HEK293 (cell line): ENCODE measurements at regions not wholly inside any gene's neighbourhood (a gene's known extent, or its start where the extent isn't known, plus 50 kb on each side); places are given as distances from the start of the nearest gene placed in this dataset.

Experiments used
- CTCF ChIA-PET: fragments of 350-600 bp; formaldehyde crosslinking; extraction: SDS; loops from one replicate; lab custom pipeline; 2021; ENCODE audit warnings: antibody characterized with exemption; lab: Yijun Ruan, JAX
- POLR2A ChIA-PET: fragments of 300-600 bp; formaldehyde crosslinking; extraction: SDS; loops from one replicate; lab custom pipeline; 2020; ENCODE audit warnings: antibody characterized with exemption, inconsistent platforms; lab: Yijun Ruan, JAX
- H3K27ac ChIP-seq: fragments of 200-500 bp; sonication (Bioruptor generic); 2 replicates; pipeline ENCODE4 v1.5.1; 2014; ENCODE audit warnings: low read depth, low read length, control low read depth, inconsistent platforms; ENCODE audit errors: extremely low read depth
- H3K36me3 ChIP-seq, 2 experiments: fragments of 200-500 bp in 1 of 2; sonication (Bioruptor generic) in 1 of 2; 1 replicate in 1 of 2; 2 replicates in 1 of 2; pipeline ENCODE4 v1.5.1; 2014 to 2017; ENCODE audit warnings: inconsistent platforms in 2 of 2, low read length in 2 of 2; ENCODE audit not compliant: control insufficient read depth in 2 of 2, insufficient read depth in 1 of 2
- H3K4me1 ChIP-seq: fragments of 200-500 bp; sonication (Bioruptor generic); 2 replicates; pipeline ENCODE4 v1.5.1; 2014; ENCODE audit warnings: mild to moderate bottlenecking, low read length, inconsistent platforms; ENCODE audit not compliant: control insufficient read depth, insufficient read depth
- H3K4me3 ChIP-seq: 2 replicates; pipeline ENCODE4 v1.5.1; 2011; ENCODE audit warnings: low read depth, mild to moderate bottlenecking, control low read depth, low read length, moderate library complexity
- H3K9me3 ChIP-seq: fragments of 200-500 bp; sonication (Bioruptor generic); 2 replicates; pipeline ENCODE4 v1.5.1; 2014; ENCODE audit warnings: low read depth, low read length, inconsistent platforms; ENCODE audit not compliant: control insufficient read depth, insufficient read depth
- BCL11B ChIP-seq: fragments of 450-650 bp; formaldehyde crosslinking; IDR thresholded peaks from 2 replicates; pipeline ENCODE4 v1.5.1; 2016; ENCODE audit warnings: low read depth, missing biosample characterization, missing genetic modification characterization
- HOXC10 ChIP-seq: sonication (generic); formaldehyde crosslinking; IDR thresholded peaks from 2 replicates; pipeline ENCODE4 v1.8.1; 2023; ENCODE audit warnings: mild to moderate bottlenecking, missing genetic modification reagents
- REPIN1 ChIP-seq: fragments of 450-650 bp; formaldehyde crosslinking; IDR thresholded peaks from 2 replicates; pipeline ENCODE4 v1.5.1; 2017; ENCODE audit warnings: missing biosample characterization, missing genetic modification characterization, low read depth
- SP7 ChIP-seq: fragments of 450-650 bp; formaldehyde crosslinking; IDR thresholded peaks from 2 replicates; pipeline ENCODE4 v1.5.1; 2016; ENCODE audit warnings: missing biosample characterization, missing genetic modification characterization
- ZBTB20 ChIP-seq: fragments of 450-650 bp; formaldehyde crosslinking; IDR thresholded peaks from 2 replicates; pipeline ENCODE4 v1.5.1; 2016; ENCODE audit warnings: missing biosample characterization, missing genetic modification characterization
- ZBTB6 ChIP-seq: fragments of 450-650 bp; formaldehyde crosslinking; IDR thresholded peaks from 2 replicates; pipeline ENCODE4 v1.5.1; 2017; ENCODE audit warnings: missing biosample characterization, missing genetic modification characterization
- ZNF112 ChIP-seq: fragments of 450-650 bp; formaldehyde crosslinking; IDR thresholded peaks from 2 replicates; pipeline ENCODE4 v1.5.0; 2017; ENCODE audit warnings: missing biosample characterization, missing genetic modification characterization
- ZNF138 ChIP-seq: fragments of 450-650 bp; formaldehyde crosslinking; IDR thresholded peaks from 2 replicates; pipeline ENCODE4 v1.5.1; 2016; ENCODE audit warnings: missing biosample characterization, missing genetic modification characterization, borderline replicate concordance
- ZNF211 ChIP-seq: fragments of 450-650 bp; formaldehyde crosslinking; IDR thresholded peaks from 2 replicates; pipeline ENCODE4 v1.5.1; 2016; ENCODE audit warnings: low read depth, missing biosample characterization, missing genetic modification characterization
- ZNF280D ChIP-seq: fragments of 450-650 bp; formaldehyde crosslinking; IDR thresholded peaks from 2 replicates; pipeline ENCODE4 v1.5.1; 2016; ENCODE audit warnings: missing biosample characterization, missing genetic modification characterization
- ZNF335 ChIP-seq: fragments of 450-650 bp; formaldehyde crosslinking; conservative IDR thresholded peaks from 2 replicates; pipeline ENCODE4 v1.5.1; 2016; ENCODE audit warnings: missing biosample characterization, missing genetic modification characterization
- ZNF426 ChIP-seq: fragments of 450-650 bp; formaldehyde crosslinking; IDR thresholded peaks from 2 replicates; pipeline ENCODE4 v1.5.1; 2017; ENCODE audit warnings: missing biosample characterization, missing genetic modification characterization, mild to moderate bottlenecking, inconsistent platforms, moderate library complexity
- ZNF48 ChIP-seq: fragments of 450-650 bp; formaldehyde crosslinking; IDR thresholded peaks from 2 replicates; pipeline ENCODE4 v1.5.1; 2016; ENCODE audit warnings: missing biosample characterization, missing genetic modification characterization
- ZNF629 ChIP-seq: fragments of 450-650 bp; formaldehyde crosslinking; IDR thresholded peaks from 2 replicates; pipeline ENCODE4 v1.5.1; 2017; ENCODE audit warnings: missing biosample characterization, missing genetic modification characterization
- ZNF639 ChIP-seq: fragments of 450-650 bp; formaldehyde crosslinking; IDR thresholded peaks from 2 replicates; pipeline ENCODE4 v1.5.1; 2016; ENCODE audit warnings: missing biosample characterization, missing genetic modification characterization
- ZNF654 ChIP-seq: fragments of 450-650 bp; formaldehyde crosslinking; IDR thresholded peaks from 2 replicates; pipeline ENCODE4 v1.5.1; 2016; ENCODE audit warnings: low read depth, missing biosample characterization, missing genetic modification characterization
- ZNF660 ChIP-seq: fragments of 450-650 bp; IDR thresholded peaks from 2 replicates; pipeline ENCODE4 v1.5.1; 2018; ENCODE audit warnings: missing biosample characterization, mild to moderate bottlenecking, missing genetic modification characterization
- ZSCAN5A ChIP-seq: fragments of 450-650 bp; formaldehyde crosslinking; IDR thresholded peaks from 2 replicates; pipeline ENCODE4 v1.5.1; 2016; ENCODE audit warnings: missing biosample characterization, missing genetic modification characterization
- TF ChIP-seq, protein P1 (sequence below): fragments of 450-650 bp; formaldehyde crosslinking; IDR thresholded peaks from 2 replicates; pipeline ENCODE4 v1.5.1; 2016; ENCODE audit warnings: missing biosample characterization, missing genetic modification characterization
- TF ChIP-seq, protein P2 (sequence below): fragments of 450-650 bp; formaldehyde crosslinking; IDR thresholded peaks from 2 replicates; pipeline ENCODE4 v1.5.1; 2016; ENCODE audit warnings: missing biosample characterization, missing genetic modification characterization

GRCh38 chr15:92796161-92796611 lies 103.9 kb upstream of the CHD2 start:
- no peaks in the 10 kb centered on the region for H3K36me3 ChIP-seq
- no peaks in the 10 kb centered on the region for H3K9me3 ChIP-seq
- TF ChIP-seq, protein P1, sequence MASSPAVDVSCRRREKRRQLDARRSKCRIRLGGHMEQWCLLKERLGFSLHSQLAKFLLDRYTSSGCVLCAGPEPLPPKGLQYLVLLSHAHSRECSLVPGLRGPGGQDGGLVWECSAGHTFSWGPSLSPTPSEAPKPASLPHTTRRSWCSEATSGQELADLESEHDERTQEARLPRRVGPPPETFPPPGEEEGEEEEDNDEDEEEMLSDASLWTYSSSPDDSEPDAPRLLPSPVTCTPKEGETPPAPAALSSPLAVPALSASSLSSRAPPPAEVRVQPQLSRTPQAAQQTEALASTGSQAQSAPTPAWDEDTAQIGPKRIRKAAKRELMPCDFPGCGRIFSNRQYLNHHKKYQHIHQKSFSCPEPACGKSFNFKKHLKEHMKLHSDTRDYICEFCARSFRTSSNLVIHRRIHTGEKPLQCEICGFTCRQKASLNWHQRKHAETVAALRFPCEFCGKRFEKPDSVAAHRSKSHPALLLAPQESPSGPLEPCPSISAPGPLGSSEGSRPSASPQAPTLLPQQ (tag by site-specific recombination): no peak
- TF ChIP-seq ZNF660 (tag by site-specific recombination) (no peak), ZNF112 (tag by site-specific recombination) (no peak)
- H3K4me3 ChIP-seq: no peak overlapping the region
- ChIA-PET CTCF (interaction anchor here (0.7 to 4.2 kb wide), 19 partner anchors 8 to 222 kb away, joined by 4 to 86 read pairs (median 10); partner anchors contain the start of gene CHD2), POLR2A (interaction anchor here (0.6 to 1.8 kb wide), 3 partner anchors 13 to 101 kb away, joined by 3 to 9 read pairs (median 4); no protein-coding TSS in a partner anchor)
- H3K4me1 ChIP-seq: no peaks in the 10 kb centered on the region
- H3K27ac ChIP-seq: no peak overlapping the region

DNA sequence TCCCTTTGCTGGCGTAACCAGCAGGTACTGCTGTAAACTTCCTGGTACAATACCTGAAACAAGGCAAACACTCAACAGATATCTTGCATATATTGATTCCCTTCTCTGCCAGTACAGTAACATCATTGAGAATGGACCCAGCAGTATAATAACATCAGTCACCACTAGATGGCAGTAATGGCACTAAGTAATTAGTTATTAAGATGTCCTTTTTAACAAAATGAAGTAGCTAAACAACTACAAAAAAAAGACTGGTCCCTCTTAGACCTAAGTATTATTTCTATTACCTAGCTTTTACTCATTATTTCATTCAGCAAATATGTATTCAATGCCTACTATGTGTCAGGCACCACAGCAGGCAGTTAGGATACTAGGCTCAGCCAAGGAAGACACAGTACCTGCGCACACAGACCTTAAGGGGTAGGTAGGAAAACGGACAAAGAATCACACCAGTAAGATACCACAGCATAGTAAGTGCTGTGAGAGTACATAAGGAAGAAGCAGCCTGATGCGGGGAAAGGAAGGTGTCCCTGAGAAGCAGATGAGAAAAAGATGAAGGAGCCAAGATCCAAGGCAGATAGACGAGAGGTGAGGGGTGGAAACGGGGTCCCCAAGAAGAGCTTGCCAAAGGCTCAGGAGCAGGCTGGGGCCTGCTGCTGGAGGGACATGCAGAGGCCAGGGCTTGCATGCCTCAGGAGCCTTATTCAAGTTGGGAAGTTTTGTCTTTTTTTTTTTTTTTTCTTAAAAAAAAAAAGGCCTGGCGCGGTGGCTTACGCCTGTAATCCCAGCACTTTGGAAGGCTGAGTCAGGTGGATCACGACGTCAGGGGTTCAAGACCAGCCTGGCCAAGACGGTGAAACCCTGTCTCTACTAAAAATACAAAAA lies 102.7 kb upstream of the CHD2 start:
- CTCF ChIA-PET: interaction anchor here (0.5 to 4.2 kb wide), 58 partner anchors 8 to 1795 kb away, joined by 3 to 86 read pairs (median 4); partner anchors contain the start of genes CHD2 and FAM174B
- Histone ChIP-seq H3K27ac (peak overlapping the region; percentile 18; the same call in 1 of the 2 replicates), H3K36me3 (no peaks in the 10 kb centered on the region)

DNA sequence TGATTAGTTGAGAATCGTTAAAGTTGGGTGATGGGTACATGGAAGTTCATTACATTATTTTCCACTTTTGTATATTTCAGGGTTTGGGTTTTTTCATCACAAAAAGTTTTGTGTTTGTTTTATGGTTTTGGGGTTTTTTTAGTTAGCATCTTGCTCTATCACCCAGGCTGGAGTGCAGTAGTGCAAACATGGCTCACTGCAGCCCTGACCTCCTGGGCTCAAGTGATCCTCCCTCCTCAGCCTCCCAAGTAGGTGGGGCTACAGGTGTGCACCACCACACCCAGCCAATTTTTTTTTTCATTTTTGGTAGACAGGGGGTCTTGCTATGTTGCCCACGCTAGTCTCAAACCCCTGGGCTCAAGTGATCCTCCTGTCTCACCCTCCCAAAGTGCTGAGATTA lies 100.1 kb upstream of the CHD2 start:
- H3K9me3 ChIP-seq: no peaks in the 10 kb centered on the region
- no peak overlapping the region for H3K27ac ChIP-seq
- H3K4me1 ChIP-seq: no peaks in the 10 kb centered on the region
- H3K36me3 ChIP-seq: no peaks in the 10 kb centered on the region
- POLR2A ChIA-PET: no interaction called here
- CTCF ChIA-PET: interaction anchor here (1.0 kb wide), 1 partner anchor 118 kb away, joined by 5 read pairs; no protein-coding TSS in a partner anchor
- no peak overlapping the region for H3K4me3 ChIP-seq
- TF ChIP-seq REPIN1 (tag by site-specific recombination) (no peak), ZNF138 (tag by site-specific recombination) (no peak), ZNF639 (tag by site-specific recombination) (no peak), ZBTB6 (no peak), HOXC10 (CRISPR knock-in tag) (no peak), ZNF48 (no peak), ZNF280D (tag by site-specific recombination) (peak; percentile 26; the same call in 1 of the 2 replicates)

More for the DNA sequence above, 102.7 kb upstream of the CHD2 start:
- TF ChIP-seq BCL11B (tag by site-specific recombination): no peak
- TF ChIP-seq ZNF426 (tag by site-specific recombination): no peak
- TF ChIP-seq, protein P2, sequence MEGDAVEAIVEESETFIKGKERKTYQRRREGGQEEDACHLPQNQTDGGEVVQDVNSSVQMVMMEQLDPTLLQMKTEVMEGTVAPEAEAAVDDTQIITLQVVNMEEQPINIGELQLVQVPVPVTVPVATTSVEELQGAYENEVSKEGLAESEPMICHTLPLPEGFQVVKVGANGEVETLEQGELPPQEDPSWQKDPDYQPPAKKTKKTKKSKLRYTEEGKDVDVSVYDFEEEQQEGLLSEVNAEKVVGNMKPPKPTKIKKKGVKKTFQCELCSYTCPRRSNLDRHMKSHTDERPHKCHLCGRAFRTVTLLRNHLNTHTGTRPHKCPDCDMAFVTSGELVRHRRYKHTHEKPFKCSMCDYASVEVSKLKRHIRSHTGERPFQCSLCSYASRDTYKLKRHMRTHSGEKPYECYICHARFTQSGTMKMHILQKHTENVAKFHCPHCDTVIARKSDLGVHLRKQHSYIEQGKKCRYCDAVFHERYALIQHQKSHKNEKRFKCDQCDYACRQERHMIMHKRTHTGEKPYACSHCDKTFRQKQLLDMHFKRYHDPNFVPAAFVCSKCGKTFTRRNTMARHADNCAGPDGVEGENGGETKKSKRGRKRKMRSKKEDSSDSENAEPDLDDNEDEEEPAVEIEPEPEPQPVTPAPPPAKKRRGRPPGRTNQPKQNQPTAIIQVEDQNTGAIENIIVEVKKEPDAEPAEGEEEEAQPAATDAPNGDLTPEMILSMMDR (tag by site-specific recombination): 0 out of 2 replicates have a peak, but pooled peaks have one; percentile 48
- TF ChIP-seq ZNF654 (tag by site-specific recombination): peak; percentile 69
- no peak for TF ChIP-seq SP7
- peak; percentile 54 for TF ChIP-seq ZNF335 (tag by site-specific recombination)
- TF ChIP-seq ZBTB20 (tag by site-specific recombination): no peak
- no peak for TF ChIP-seq ZNF211
- 0 out of 2 replicates have a peak, but pooled peaks have one; percentile 19 for TF ChIP-seq ZNF629 (tag by site-specific recombination)
- TF ChIP-seq ZSCAN5A (tag by site-specific recombination): no peak
- POLR2A ChIA-PET: interaction anchor here (0.9 to 1.8 kb wide), 4 partner anchors 34 to 106 kb away, joined by 3 to 11 read pairs (median 7); partner anchors contain the start of gene CHD2
- Histone ChIP-seq H3K9me3 (no peaks in the 10 kb centered on the region), H3K4me1 (no peaks in the 10 kb centered on the region), H3K4me3 (no peak overlapping the region)
